GM21528 (cell line): ENCODE measurements at regions not wholly inside any gene's neighbourhood (a gene's known extent, or its start where the extent isn't known, plus 50 kb on each side); places are given as distances from the start of the nearest gene placed in this dataset.

ENCODE experiments used
- ATAC-seq: cut with Tn5 transposase; IDR thresholded peaks from one replicate; pipeline ENCODE4 v1.9.1; 2021; ENCODE audit warnings: mild to moderate bottlenecking, moderate library complexity; ENCODE audit not compliant: unreplicated experiment, low FRiP score

GRCh38 chr20:24339210-24339641 lies 130.2 kb upstream of the SYNDIG1 start:
- ATAC-seq = no peak

GRCh38 chr20:24337551-24337950 lies 131.9 kb upstream of the SYNDIG1 start:
- no peak for ATAC-seq

GRCh38 chr20:24337069-24337468 lies 132.4 kb upstream of the SYNDIG1 start:
- ATAC-seq = no peak

- ATAC-seq = no peak
Measured at GRCh38 chr20:24334830-24335229, 134.6 kb upstream of the SYNDIG1 start.

- no peak for ATAC-seq
Measured at GRCh38 chr20:24332956-24333355, 136.5 kb upstream of the SYNDIG1 start.

GRCh38 chr20:24331939-24332338 lies 137.5 kb upstream of the SYNDIG1 start:
- no peak for ATAC-seq

GRCh38 chr20:24328901-24329300 lies 140.5 kb upstream of the SYNDIG1 start:
- no peak for ATAC-seq

GRCh38 chr20:24321973-24322372 lies 147.5 kb upstream of the SYNDIG1 start:
- ATAC-seq = no peak

- ATAC-seq = no peak
Measured at GRCh38 chr20:24318569-24319352, 150.7 kb upstream of the SYNDIG1 start.

GRCh38 chr20:24317224-24317623 lies 152.2 kb upstream of the SYNDIG1 start:
- ATAC-seq = no peak

GRCh38 chr20:24316731-24317130 lies 152.7 kb upstream of the SYNDIG1 start:
- ATAC-seq = no peak

- no peak for ATAC-seq
Measured at GRCh38 chr20:24314053-24314452, 155.4 kb upstream of the SYNDIG1 start.

GRCh38 chr20:24309596-24309995 lies 159.8 kb upstream of the SYNDIG1 start:
- no peak for ATAC-seq

- ATAC-seq = no peak
Measured at GRCh38 chr20:24305371-24305770, 164.1 kb upstream of the SYNDIG1 start.

- ATAC-seq = no peak
Measured at GRCh38 chr20:24304291-24304690, 165.1 kb upstream of the SYNDIG1 start.

GRCh38 chr20:24303393-24304170 lies 165.8 kb upstream of the SYNDIG1 start:
- ATAC-seq = no peak

GRCh38 chr20:24297993-24298392 lies 171.4 kb upstream of the SYNDIG1 start:
- no peak for ATAC-seq

- no peak for ATAC-seq
Measured at GRCh38 chr20:24296477-24297261, 172.8 kb upstream of the SYNDIG1 start.

- ATAC-seq = no peak
Measured at GRCh38 chr20:24291014-24291413, 178.4 kb upstream of the SYNDIG1 start.

GRCh38 chr20:24289737-24290481 lies 179.5 kb upstream of the SYNDIG1 start:
- ATAC-seq = no peak
